GM12874 (cell line): ENCODE measurements at regions not wholly inside any gene's neighbourhood (a gene's known extent, or its start where the extent isn't known, plus 50 kb on each side); places are given as distances from the start of the nearest gene placed in this dataset.

Experiments
- TF ChIP-seq, protein P1 (sequence below): IDR thresholded peaks from 2 replicates; pipeline ENCODE4 v1.5.1; 2011; ENCODE audit warnings: low read depth, mild to moderate bottlenecking, control low read depth, low read length, moderate library complexity; ENCODE audit not compliant: insufficient read depth

- TF ChIP-seq, protein P1, sequence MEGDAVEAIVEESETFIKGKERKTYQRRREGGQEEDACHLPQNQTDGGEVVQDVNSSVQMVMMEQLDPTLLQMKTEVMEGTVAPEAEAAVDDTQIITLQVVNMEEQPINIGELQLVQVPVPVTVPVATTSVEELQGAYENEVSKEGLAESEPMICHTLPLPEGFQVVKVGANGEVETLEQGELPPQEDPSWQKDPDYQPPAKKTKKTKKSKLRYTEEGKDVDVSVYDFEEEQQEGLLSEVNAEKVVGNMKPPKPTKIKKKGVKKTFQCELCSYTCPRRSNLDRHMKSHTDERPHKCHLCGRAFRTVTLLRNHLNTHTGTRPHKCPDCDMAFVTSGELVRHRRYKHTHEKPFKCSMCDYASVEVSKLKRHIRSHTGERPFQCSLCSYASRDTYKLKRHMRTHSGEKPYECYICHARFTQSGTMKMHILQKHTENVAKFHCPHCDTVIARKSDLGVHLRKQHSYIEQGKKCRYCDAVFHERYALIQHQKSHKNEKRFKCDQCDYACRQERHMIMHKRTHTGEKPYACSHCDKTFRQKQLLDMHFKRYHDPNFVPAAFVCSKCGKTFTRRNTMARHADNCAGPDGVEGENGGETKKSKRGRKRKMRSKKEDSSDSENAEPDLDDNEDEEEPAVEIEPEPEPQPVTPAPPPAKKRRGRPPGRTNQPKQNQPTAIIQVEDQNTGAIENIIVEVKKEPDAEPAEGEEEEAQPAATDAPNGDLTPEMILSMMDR: no peak
These were observed 118.1 kb upstream of the SMIM23 start for GRCh38 chr5:171667341-171668096.

DNA sequence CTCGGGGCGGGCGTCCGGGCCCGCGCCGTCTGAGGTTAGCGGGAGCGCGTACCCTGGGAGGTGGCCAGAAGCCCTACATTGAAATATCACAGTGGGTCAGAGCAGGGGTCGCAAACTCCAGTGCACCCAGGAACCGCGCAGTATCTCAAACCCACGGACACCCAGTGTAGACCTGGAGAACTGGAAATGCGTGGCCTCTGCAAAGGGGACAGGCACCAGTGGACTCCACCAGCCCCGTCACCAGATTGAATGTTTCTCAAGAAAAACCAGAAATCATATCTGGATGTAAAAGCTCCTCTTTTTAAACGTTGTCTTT is 117.6 kb upstream of the SMIM23 start:
- TF ChIP-seq, protein P1: no peak

DNA sequence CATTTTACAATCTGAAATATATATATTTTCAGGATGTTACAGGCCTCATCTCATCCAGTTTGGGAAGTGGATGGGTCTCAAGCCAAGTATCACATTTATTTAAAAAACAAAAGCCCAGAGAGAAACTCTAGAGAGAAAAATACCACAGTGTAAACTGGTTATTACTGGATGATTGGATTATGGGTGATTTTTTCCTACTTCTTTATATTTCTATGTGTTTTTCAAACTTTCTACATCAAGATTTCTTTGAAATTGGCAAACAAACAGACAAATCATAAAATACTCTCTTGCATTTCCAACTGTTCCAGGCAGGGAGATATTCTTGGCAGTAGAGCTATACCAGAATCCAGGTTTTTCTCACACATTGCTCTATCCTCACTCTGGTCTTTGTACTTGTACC is 116.0 kb upstream of the SMIM23 start:
- TF ChIP-seq, protein P1: no peak

DNA sequence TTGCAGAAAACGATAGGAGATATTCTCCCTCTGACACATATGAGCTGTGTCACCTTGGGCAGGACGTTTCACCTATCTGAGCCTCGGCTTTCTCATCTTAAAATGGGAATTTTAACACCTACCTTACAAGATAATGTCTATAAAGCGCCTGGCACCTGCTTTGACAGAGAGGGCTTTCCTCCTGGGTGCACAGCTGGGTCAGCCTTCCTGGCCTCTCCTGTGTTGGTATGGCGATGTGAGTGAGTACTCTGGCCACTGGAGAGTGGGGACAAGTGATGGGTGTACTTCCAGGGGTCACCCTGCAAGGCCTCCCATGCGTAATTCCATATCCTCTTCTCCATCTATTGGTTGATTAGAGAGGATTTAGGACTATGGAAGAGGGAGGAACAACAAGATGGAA is 113.1 kb upstream of the SMIM23 start:
- TF ChIP-seq, protein P1: no peak

- TF ChIP-seq, protein P1: no peak
These were observed 112.3 kb upstream of the SMIM23 start for GRCh38 chr5:171673328-171673727.

GRCh38 chr5:171673840-171674239 is 111.8 kb upstream of the SMIM23 start:
- TF ChIP-seq, protein P1: no peak

DNA sequence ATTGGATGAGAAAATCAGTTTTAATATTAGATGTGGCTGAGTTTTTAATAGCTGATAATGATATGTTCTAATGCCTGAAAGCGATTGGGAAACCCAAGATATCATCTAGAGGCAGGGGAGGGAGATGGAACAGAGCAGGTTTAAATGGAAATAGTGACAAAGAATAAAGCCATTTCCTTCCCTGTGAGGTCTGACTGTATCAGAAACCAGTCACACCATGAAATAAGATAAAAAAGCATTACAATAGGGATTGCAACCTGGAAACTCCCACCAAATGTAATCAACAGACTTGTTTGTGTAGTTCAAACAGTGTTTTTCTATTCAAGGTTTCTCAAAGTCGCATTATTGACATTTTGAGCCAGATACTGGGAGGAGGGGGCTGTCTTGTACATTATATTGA is 110.1 kb upstream of the SMIM23 start:
- TF ChIP-seq, protein P1: no peak
